HG02642 (cell line): ENCODE measurements at regions not wholly inside any gene's neighbourhood (a gene's known extent, or its start where the extent isn't known, plus 50 kb on each side); places are given as distances from the start of the nearest gene placed in this dataset.

Experiments
- ATAC-seq: cut with Tn5 transposase; IDR thresholded peaks from one replicate; pipeline ENCODE4 v1.9.1; 2021; ENCODE audit warnings: mild to moderate bottlenecking; ENCODE audit not compliant: unreplicated experiment, poor library complexity

DNA sequence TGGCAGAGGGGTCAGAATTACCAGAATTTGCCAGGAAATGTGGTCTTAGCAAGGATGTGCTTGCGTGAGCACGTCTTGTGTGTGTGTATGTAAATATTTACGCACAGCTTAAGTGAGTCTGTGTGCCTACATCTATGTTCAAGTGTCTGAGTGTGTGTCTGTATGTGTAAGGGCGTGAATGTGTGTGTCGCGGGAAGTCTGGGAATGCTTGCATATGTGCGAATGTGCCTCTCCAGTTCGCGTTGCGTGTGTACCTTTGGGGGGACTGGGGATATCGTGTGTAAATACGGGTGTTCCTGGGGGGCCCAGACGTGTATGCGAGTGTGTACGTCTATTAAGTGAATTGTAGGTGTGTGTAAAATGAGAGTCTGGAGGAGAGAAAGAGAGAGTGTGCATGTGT is 68.6 kb upstream of the POU3F1 start:
- ATAC-seq = no peak

DNA sequence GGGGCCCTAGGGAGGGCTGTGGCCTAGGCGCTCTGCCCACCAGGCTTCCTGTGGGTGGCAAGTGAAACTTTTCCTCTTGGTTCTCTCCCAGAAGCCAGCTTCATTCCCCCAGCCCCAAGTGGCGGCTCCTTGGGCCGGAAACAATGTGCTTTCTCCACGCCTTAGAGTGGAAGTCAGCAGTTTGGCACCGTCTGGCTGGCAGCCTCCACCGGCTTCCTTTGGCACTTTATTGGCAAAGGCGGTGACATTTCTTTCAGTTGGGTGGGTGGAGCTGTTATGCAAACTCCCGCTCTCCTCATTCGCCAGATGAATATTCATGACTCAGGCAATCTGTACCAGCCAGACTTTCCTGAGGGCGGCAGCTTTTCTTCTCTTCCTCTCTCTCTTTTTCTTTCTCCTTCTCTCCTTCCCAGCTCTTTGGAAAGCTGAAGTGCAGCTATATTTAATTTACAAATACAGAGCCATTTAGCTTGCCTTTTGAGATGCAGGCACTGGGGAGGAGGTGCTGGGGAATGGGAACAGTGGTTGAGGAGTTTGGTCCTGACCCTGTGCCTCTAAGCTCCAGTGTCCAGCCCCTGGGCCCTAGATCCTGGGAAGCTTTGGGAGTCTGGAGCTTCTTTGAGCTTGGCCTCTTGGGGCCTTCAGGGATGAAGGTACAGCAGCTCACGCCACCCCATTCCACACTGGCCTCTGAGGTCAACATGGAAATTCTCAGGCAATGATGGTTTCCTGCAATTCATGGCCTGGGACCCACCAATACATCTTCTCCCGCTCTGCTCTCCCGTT is 67.8 kb upstream of the POU3F1 start:
- ATAC-seq = no peak

DNA sequence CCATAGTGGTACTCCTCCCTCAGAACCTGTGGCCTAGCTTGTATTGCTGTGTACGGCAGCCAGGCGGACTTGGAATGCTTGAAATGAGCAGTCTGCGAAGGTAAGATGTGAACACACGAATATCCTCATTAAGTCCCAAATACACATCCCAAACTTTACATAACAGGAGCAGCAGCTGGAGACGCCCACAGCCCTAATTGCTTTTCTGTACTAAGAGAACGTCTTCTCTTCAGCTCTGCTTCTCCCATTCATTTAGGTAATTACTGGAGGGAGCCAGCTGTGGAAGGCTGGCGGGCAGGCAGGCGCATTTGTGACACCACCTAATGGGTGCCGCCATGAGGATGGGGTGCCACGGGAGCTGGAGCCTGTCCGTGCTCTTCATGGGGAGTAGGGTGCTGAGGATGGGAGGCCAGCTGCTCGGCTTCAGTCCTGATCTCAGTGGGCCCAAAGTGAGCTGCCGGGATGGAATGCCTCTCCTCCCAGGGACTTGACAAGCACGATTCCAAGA is 66.6 kb upstream of the POU3F1 start:
- ATAC-seq = no peak

DNA sequence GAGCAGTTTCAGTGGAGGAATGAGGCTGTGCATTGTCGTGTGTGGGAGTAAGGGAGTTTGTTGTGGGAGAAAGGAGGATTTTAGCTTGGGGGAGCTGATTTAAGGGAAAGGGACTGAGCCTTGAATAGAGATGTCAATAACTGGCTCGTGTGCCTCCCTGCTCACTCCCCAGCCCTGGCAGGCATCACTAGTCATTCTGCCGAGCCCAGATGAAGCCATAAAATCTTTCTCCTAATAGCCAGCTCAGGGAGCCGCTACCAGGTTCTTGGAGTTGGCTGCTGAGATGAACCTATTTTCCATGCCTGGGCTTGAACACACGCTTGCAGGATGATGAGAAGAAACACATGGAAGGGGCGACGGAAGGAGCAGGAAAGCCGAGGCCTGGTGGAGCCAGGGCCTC is 65.0 kb upstream of the POU3F1 start:
- no peak for ATAC-seq

DNA sequence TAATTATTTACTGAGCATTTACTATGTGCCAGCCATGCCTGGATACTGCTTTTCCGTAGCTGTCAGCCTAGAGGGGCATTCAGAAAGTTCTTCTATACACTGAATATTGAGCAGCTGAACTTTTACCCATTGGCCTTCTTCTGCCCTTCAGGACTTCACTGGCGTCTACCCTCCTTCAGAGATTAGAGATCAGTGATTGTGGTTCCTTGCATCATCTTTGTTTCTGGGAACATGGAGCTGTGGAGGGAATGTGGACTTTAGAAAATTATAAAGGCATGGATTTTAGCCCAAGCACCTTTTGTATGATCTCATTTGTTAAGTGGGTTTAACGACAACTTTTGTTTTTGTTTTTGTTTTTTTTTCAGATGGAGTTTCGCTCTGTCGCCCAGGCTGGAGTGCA is 58.7 kb upstream of the POU3F1 start:
- no peak for ATAC-seq

DNA sequence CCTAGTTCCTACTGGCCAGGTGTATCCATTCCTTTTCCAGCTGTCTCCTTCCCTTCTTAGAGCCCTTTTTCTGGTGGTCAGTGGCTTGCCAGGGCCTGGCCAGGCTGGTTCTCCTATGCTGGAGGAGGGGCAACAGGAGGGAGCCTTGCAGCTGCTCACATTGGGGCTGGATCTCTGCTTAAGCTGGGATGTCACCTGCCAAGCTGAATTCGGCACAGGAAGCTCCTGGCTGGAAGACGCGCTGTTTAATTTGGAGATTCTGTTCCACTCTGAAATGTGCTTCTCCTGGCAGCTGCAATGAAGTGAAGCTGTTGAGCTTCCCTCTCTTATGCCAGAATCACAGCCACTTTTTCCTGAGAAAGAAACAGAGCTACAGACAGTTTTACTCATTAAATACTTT is 56.0 kb upstream of the POU3F1 start:
- no peak for ATAC-seq

DNA sequence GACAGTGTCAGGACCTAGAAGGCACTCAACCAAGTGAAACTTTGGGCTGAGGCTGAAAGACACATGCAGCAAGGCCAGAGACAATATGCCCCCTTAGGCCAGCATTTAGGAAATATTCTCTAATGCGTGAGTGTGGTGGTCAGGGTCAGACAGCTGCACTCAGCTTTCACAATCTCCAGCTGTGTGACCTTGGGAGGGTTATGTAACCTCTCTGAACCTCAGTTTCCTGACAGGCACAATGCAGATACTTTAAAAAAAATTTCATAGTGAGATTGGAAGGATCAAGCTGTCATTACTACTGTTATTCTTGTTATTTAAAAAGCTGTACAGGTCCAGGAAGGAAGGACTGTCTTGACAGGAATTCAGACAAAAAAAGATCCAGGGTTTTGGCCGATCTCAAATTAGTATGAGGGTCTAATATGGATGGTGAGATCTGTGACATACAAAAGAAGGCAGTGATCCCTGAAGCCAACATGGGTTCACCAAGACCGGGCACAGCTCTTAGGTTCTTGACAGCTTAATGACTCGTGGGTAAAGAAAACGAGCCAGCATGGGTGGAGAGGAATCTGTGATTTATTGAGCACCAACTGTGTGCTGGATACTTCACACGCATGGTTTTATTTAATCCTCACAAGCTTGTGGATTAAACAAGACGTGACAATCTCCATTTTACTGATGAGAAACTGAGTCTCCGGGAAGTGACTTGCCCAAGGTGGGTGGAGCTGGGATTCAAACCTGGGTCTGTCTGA is 54.6 kb upstream of the POU3F1 start:
- no peak for ATAC-seq

DNA sequence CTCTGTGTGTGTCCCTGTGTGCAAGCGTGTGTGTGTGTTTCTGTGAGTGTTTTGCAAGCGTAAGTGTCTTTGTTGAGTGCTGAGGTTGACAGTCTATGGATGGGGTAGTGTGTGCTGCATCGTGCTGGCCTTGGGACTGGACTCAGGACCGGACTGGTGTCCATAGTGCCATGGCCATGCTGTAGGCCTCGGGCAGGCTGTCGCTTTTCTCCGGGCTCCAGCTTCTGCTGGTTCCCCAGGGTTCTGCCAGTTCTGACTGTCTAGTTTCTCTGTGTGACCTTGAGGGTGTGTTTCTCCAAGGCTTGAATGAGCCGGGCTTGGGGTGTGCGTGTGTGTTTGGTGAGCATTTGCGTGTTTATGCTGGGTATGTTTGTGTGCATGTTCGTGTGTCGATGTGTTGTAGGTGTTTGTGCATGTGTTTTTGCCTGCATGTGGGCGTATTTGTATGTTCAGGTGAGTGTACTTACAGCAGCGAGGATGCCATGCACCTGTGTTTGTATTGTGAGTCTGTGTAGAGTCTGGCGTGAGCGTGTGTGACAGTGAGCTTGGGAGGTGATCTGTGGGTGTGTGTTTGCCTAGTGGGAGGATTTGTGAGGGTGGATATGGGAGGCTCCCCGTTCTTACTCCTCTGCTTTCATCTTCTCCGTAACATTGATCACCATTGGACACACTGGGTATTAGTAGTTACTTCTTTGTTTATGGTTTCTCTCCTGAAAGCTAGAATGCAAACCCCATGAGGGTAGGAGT is 51.7 kb upstream of the POU3F1 start:
- ATAC-seq = no peak

DNA sequence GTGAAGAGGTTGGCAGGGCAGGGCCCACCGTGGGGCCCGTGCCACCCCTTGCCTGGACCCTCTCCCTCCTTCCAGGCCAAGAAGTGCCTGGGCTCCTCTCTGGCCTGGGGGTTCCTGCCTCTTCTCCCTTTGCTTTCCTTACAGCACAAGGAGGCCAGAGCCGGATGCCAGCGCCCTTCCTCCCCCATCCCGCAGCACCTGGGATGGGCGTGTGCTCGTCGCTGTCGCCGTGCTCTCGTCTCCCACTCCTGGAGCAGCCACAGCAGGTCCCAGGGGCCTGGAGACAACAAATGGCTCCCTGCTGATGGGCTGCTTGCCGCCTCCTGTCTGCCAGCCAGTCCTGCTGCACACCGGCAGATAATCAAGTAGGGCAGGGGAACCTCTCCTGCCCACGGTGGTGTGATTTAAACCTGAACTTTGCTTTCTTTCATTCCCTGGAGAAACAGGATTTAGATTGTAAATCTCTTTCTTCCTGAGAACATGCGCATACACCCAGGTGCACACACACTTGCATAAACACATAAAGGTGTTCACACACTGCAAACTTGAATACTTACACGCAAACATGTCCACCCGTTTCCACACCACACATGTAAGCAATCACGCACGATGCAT is 50.8 kb upstream of the POU3F1 start:
- no peak for ATAC-seq
